ENCODE measurements at regions not wholly inside any gene's neighbourhood (a gene's known extent, or its start where the extent isn't known, plus 50 kb on each side); places are given as distances from the start of the nearest gene placed in this dataset.

GRCh38 chr2:53265544-53266299 lies 501.9 kb upstream of the CHAC2 start:
- in situ Hi-C loops (cut with MboI; ENCODE audit: low sequenced_read_pairs, unreplicated experiment) = no loop called here
- DNase-seq (ENCODE audit: low spot score) = no peak

GRCh38 chr2:53260568-53260967 lies 507.0 kb upstream of the CHAC2 start:
- no peak for DNase-seq (ENCODE audit: low spot score)
- no peak for TF ChIP-seq CTCF (IDR thresholded peaks at IDR 0.05; ENCODE audit: borderline replicate concordance, control extremely low read depth, extremely low read depth, insufficient read depth, missing control alignments)

More at GRCh38 chr2:53265544-53266299, 501.9 kb upstream of the CHAC2 start:
- TF ChIP-seq CTCF (IDR thresholded peaks at IDR 0.05; ENCODE audit: borderline replicate concordance, control extremely low read depth, extremely low read depth, insufficient read depth, missing control alignments) = no peak

DNA sequence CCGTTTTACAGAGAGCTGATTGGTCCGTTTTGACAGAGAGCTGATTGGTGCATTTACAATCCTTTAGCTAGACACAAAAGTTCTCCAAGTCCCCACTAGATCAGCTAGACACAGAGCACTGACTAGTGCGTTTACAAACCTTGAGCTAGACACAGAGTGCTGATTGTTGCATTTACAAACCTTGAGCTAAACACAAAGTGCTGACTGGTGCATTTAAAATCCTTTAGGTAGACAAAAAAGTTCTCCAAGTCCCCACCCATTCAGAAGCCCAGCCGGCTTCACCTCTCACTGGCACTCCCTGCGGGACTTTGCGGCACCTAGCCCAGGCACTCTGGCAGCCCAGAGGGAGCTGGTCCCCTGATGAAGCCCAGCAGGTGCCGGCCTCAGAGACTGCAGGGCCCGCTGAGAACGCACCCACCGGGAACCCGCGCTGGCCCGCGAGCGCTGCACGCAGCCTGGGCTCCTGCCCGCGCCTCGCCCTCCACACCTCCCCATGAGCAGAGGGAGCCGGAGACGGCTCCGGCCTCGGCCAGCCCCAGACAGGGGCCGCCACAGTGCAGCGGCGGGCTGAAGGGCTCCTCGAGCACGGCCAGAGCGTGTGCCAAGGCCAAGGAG lies 508.1 kb upstream of the CHAC2 start:
- in situ Hi-C loops (cut with MboI; ENCODE audit: low sequenced_read_pairs, unreplicated experiment) = no loop called here
- TF ChIP-seq CTCF (IDR thresholded peaks at IDR 0.05; ENCODE audit: borderline replicate concordance, control extremely low read depth, extremely low read depth, insufficient read depth, missing control alignments) = no peak
- DNase-seq (ENCODE audit: low spot score) = no peak

More at GRCh38 chr2:53260568-53260967, 507.0 kb upstream of the CHAC2 start:
- in situ Hi-C loops (cut with MboI; ENCODE audit: low sequenced_read_pairs, unreplicated experiment) = no loop called here

GRCh38 chr2:53257287-53257686 lies 510.3 kb upstream of the CHAC2 start:
- TF ChIP-seq CTCF (IDR thresholded peaks at IDR 0.05; ENCODE audit: borderline replicate concordance, control extremely low read depth, extremely low read depth, insufficient read depth, missing control alignments) = no peak
- in situ Hi-C loops (cut with MboI; ENCODE audit: low sequenced_read_pairs, unreplicated experiment) = no loop called here
- DNase-seq (ENCODE audit: low spot score) = no peak

- in situ Hi-C loops (cut with MboI; ENCODE audit: low sequenced_read_pairs, unreplicated experiment) = no loop called here
- DNase-seq (ENCODE audit: low spot score) = no peak
Observed at GRCh38 chr2:53253244-53253643, 514.4 kb upstream of the CHAC2 start.

DNA sequence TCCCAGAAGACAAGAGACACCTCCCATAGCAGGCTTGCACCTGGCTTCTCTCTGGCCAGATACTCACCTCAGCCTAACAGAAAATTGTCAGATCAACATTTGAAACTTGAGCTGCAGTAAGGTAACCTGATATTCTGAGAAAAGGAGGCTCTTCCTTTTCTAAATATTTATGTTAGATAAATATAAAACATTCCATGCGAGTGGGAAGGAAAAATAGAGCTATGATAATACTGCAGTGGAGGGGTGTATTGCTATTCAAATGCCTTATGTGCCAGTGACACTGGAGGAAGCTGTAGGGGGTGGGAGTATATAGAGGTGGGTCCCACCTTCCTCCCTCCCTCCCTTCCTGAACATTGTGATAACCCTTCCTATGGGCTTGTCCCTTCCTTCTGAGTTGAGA lies 515.5 kb upstream of the CHAC2 start:
- in situ Hi-C loops (cut with MboI; ENCODE audit: low sequenced_read_pairs, unreplicated experiment) = no loop called here
- TF ChIP-seq CTCF (IDR thresholded peaks at IDR 0.05; ENCODE audit: borderline replicate concordance, control extremely low read depth, extremely low read depth, insufficient read depth, missing control alignments) = no peak
- DNase-seq (ENCODE audit: low spot score) = no peak

More at GRCh38 chr2:53253244-53253643, 514.4 kb upstream of the CHAC2 start:
- TF ChIP-seq CTCF (IDR thresholded peaks at IDR 0.05; ENCODE audit: borderline replicate concordance, control extremely low read depth, extremely low read depth, insufficient read depth, missing control alignments) = no peak
